GM12872 (cell line): ENCODE measurements at regions not wholly inside any gene's neighbourhood (a gene's known extent, or its start where the extent isn't known, plus 50 kb on each side); places are given as distances from the start of the nearest gene placed in this dataset.

Experiments used
- CTCF ChIP-seq: IDR thresholded peaks from 3 replicates; pipeline ENCODE4 v1.5.1; 2011; ENCODE audit warnings: low read depth, mild to moderate bottlenecking, low read length, moderate library complexity; ENCODE audit not compliant: insufficient read depth

- TF ChIP-seq CTCF = no peak
These were observed 537.2 kb upstream of the PBX1 start for GRCh38 chr1:164021813-164022212.

GRCh38 chr1:164033782-164034181 lies 525.2 kb upstream of the PBX1 start:
- no peak for TF ChIP-seq CTCF

- no peak for TF ChIP-seq CTCF
These were observed 518.2 kb upstream of the PBX1 start for GRCh38 chr1:164040754-164041153.

- TF ChIP-seq CTCF = no peak
These were observed 507.2 kb upstream of the PBX1 start for GRCh38 chr1:164051782-164052181.

GRCh38 chr1:164054331-164054730 lies 504.7 kb upstream of the PBX1 start:
- TF ChIP-seq CTCF = no peak

- no peak for TF ChIP-seq CTCF
These were observed 500.8 kb upstream of the PBX1 start for GRCh38 chr1:164058198-164058597.

- TF ChIP-seq CTCF = no peak
These were observed 497.5 kb upstream of the PBX1 start for GRCh38 chr1:164061528-164061927.

GRCh38 chr1:164064501-164064900 lies 494.5 kb upstream of the PBX1 start:
- no peak for TF ChIP-seq CTCF
